HG02610 (cell line): ENCODE measurements at regions not wholly inside any gene's neighbourhood (a gene's known extent, or its start where the extent isn't known, plus 50 kb on each side); places are given as distances from the start of the nearest gene placed in this dataset.

Source experiments
- ATAC-seq: cut with Tn5 transposase; IDR thresholded peaks from one replicate; pipeline ENCODE4 v1.9.1; 2021; ENCODE audit warnings: mild to moderate bottlenecking, moderate library complexity; ENCODE audit not compliant: unreplicated experiment

GRCh38 chr4:32184186-32184585, 1464.0 kb downstream of the PCDH7 start:
- no peak for ATAC-seq

GRCh38 chr4:32189130-32189529, 1469.0 kb downstream of the PCDH7 start:
- ATAC-seq: no peak

GRCh38 chr4:32189788-32190187, 1469.6 kb downstream of the PCDH7 start:
- ATAC-seq: no peak

- no peak for ATAC-seq
Measured at GRCh38 chr4:32191961-32192360, 1471.8 kb downstream of the PCDH7 start.

- ATAC-seq: no peak
Measured at GRCh38 chr4:32192363-32192762, 1472.2 kb downstream of the PCDH7 start.

GRCh38 chr4:32192991-32193390, 1472.8 kb downstream of the PCDH7 start:
- no peak for ATAC-seq

GRCh38 chr4:32196950-32197688, 1477.0 kb downstream of the PCDH7 start:
- no peak for ATAC-seq

- no peak for ATAC-seq
Measured at GRCh38 chr4:32199639-32200038, 1479.5 kb downstream of the PCDH7 start.

GRCh38 chr4:32203340-32203739, 1483.2 kb downstream of the PCDH7 start:
- ATAC-seq: no peak

- ATAC-seq: no peak
Measured at GRCh38 chr4:32206756-32207155, 1486.6 kb downstream of the PCDH7 start.

- no peak for ATAC-seq
Measured at GRCh38 chr4:32207456-32207855, 1487.3 kb downstream of the PCDH7 start.

GRCh38 chr4:32215277-32215676, 1495.1 kb downstream of the PCDH7 start:
- no peak for ATAC-seq

- no peak for ATAC-seq
Measured at GRCh38 chr4:32216502-32216901, 1496.3 kb downstream of the PCDH7 start.

- ATAC-seq: no peak
Measured at GRCh38 chr4:32219306-32220075, 1499.3 kb downstream of the PCDH7 start.

GRCh38 chr4:32226204-32226603, 1506.0 kb downstream of the PCDH7 start:
- ATAC-seq: no peak

- ATAC-seq: no peak
Measured at GRCh38 chr4:32226733-32227132, 1506.6 kb downstream of the PCDH7 start.

GRCh38 chr4:32243926-32244325, 1523.8 kb downstream of the PCDH7 start:
- ATAC-seq: no peak

GRCh38 chr4:32249040-32249439, 1528.9 kb downstream of the PCDH7 start:
- ATAC-seq: no peak

GRCh38 chr4:32251126-32251525, 1531.0 kb downstream of the PCDH7 start:
- no peak for ATAC-seq

- ATAC-seq: no peak
Measured at GRCh38 chr4:32251926-32252325, 1531.8 kb downstream of the PCDH7 start.

GRCh38 chr4:32254216-32254615, 1534.0 kb downstream of the PCDH7 start:
- no peak for ATAC-seq

- ATAC-seq: no peak
Measured at GRCh38 chr4:32258986-32259385, 1538.8 kb downstream of the PCDH7 start.
